Keratinocyte (primary cell): ENCODE measurements at regions not wholly inside any gene's neighbourhood (a gene's known extent, or its start where the extent isn't known, plus 50 kb on each side); places are given as distances from the start of the nearest gene placed in this dataset.

Experiments
- DNase-seq: peaks from one replicate; pipeline ENCODE4 v3.0.0-alpha.2; 2011; ENCODE audit warnings: low read depth, missing footprints, low spot score
- FAIRE-seq: peaks from 2 replicates; lab custom pipeline; 2011; peaks lifted over from hg19 to GRCh38; lab: Jason Lieb, UNC
- H2AFZ ChIP-seq: 2 replicates; pipeline ENCODE4 v1.6.0; 2012; ENCODE audit warnings: low read length, control low read depth, inconsistent platforms; ENCODE audit not compliant: control insufficient read depth
- H3K27ac ChIP-seq: 2 replicates; pipeline ENCODE4 v1.5.1; 2011; ENCODE audit warnings: low read length; ENCODE audit not compliant: control insufficient read depth, insufficient read depth
- H3K27me3 ChIP-seq: 3 replicates; pipeline ENCODE4 v1.6.0; 2011; ENCODE audit warnings: low read length; ENCODE audit not compliant: control insufficient read depth, insufficient read depth; ENCODE audit errors: extremely low read depth
- H3K36me3 ChIP-seq, 2 experiments: 2 replicates in 1 of 2; 3 replicates in 1 of 2; pipeline ENCODE4 v1.5.1; 2011; ENCODE audit warnings: low read length in 2 of 2, mild to moderate bottlenecking in 1 of 2; ENCODE audit not compliant: control insufficient read depth in 2 of 2, insufficient read depth in 2 of 2; ENCODE audit errors: extremely low read depth in 1 of 2
- H3K4me1 ChIP-seq: 3 replicates; pipeline ENCODE4 v1.5.1; 2011; ENCODE audit warnings: low read length; ENCODE audit not compliant: control insufficient read depth, insufficient read depth; ENCODE audit errors: extremely low read depth
- H3K4me2 ChIP-seq: 3 replicates; pipeline ENCODE4 v1.6.0; 2011; ENCODE audit warnings: low read depth, low read length; ENCODE audit not compliant: control insufficient read depth, insufficient read depth; ENCODE audit errors: extremely low read depth
- H3K4me3 ChIP-seq, 3 experiments: fragments of 200-600 bp in 1 of 3; sonication (generic) in 1 of 3; 2 replicates in 2 of 3; 3 replicates in 1 of 3; pipeline ENCODE4 v1.5.1; 2011 to 2016; ENCODE audit warnings: low read length in 3 of 3, mild to moderate bottlenecking in 3 of 3, control low read depth in 2 of 3, inconsistent platforms in 1 of 3, low read depth in 1 of 3, mixed read lengths in 1 of 3, mixed run types in 1 of 3, moderate library complexity in 1 of 3; ENCODE audit not compliant: control insufficient read depth in 2 of 3, insufficient read depth in 2 of 3; ENCODE audit errors: extremely low read depth in 1 of 3
- H3K79me2 ChIP-seq: 2 replicates; pipeline ENCODE4 v1.6.0; 2012; ENCODE audit warnings: low read length; ENCODE audit not compliant: control insufficient read depth, insufficient read depth
- H3K9ac ChIP-seq: 3 replicates; pipeline ENCODE4 v1.6.0; 2011; ENCODE audit warnings: low read length; ENCODE audit not compliant: control insufficient read depth, insufficient read depth; ENCODE audit errors: extremely low read depth
- H3K9me1 ChIP-seq: 3 replicates; pipeline ENCODE4 v1.6.0; 2011; ENCODE audit warnings: low read length; ENCODE audit not compliant: control insufficient read depth, insufficient read depth; ENCODE audit errors: extremely low read depth
- H3K9me3 ChIP-seq: 2 replicates; pipeline ENCODE4 v1.5.1; 2012; ENCODE audit warnings: low read depth, low read length; ENCODE audit not compliant: control insufficient read depth
- H4K20me1 ChIP-seq: 3 replicates; pipeline ENCODE4 v1.6.0; 2011; ENCODE audit warnings: low read length; ENCODE audit not compliant: control insufficient read depth, insufficient read depth; ENCODE audit errors: extremely low read depth
- CTCF ChIP-seq, 3 experiments: IDR thresholded peaks in 1 of 3; conservative IDR thresholded peaks in 1 of 3; optimal IDR thresholded peaks in 1 of 3; 2 replicates in 2 of 3; 3 replicates in 1 of 3; pipeline versions ENCODE3 to v1.5.1; 2011; ENCODE audit warnings: low read length in 3 of 3, mild to moderate bottlenecking in 3 of 3, moderate library complexity in 2 of 3, control low read depth in 1 of 3, inconsistent platforms in 1 of 3; ENCODE audit not compliant: insufficient read depth in 2 of 3; ENCODE audit errors: extremely low read depth in 1 of 3
- EZH2 ChIP-seq: IDR thresholded peaks from one replicate; pipeline ENCODE4 v1.6.1; 2012; ENCODE audit warnings: inconsistent platforms, mild to moderate bottlenecking, low read length, moderate library complexity
- dilution Hi-C: fragments of 300-500 bp; cut with MboI; formaldehyde crosslinking; loops from one replicate; pipeline ENCODE4 v1.7.0; 2020; ENCODE audit warnings: low sequenced_read_pairs; ENCODE audit not compliant: extremely low pct_ligation_motif_present

GRCh38 chr2:67135208-67135607 lies 261.9 kb upstream of the ETAA1 start:
- no peaks in the 10 kb centered on the region for H3K9me3 ChIP-seq
- no peak overlapping the region for H3K4me2 ChIP-seq
- H3K27ac ChIP-seq = no peak overlapping the region
- no peaks in the 10 kb centered on the region for H3K27me3 ChIP-seq
- H3K36me3 ChIP-seq = no peaks in the 10 kb centered on the region
- no peaks in the 10 kb centered on the region for H3K4me1 ChIP-seq
- H3K9me1 ChIP-seq = no peaks in the 10 kb centered on the region
- no peaks in the 10 kb centered on the region for H4K20me1 ChIP-seq
- FAIRE-seq (no peak), DNase-seq (no peak)
- no peaks in the 10 kb centered on the region for H3K79me2 ChIP-seq
- H2AFZ ChIP-seq = no peak overlapping the region
- dilution Hi-C loops = no loop called here
- H3K4me3 ChIP-seq = no peak overlapping the region
- TF ChIP-seq EZH2 = no peak
- TF ChIP-seq CTCF (optimal IDR thresholded peaks at IDR 0.05 in 1 of 3, IDR thresholded peaks at IDR 0.05 in 1 of 3, conservative IDR thresholded peaks at IDR 0.05 in 1 of 3; ENCODE audit: extremely low read depth in 1 of 3, insufficient read depth in 2 of 3, low read length in 3 of 3) = no peak
- H3K9ac ChIP-seq = no peak overlapping the region

GRCh38 chr2:67137699-67138098 lies 259.4 kb upstream of the ETAA1 start:
- no peaks in the 10 kb centered on the region for H3K79me2 ChIP-seq
- no peak overlapping the region for H3K9ac ChIP-seq
- no peak for TF ChIP-seq CTCF (optimal IDR thresholded peaks at IDR 0.05 in 1 of 3, IDR thresholded peaks at IDR 0.05 in 1 of 3, conservative IDR thresholded peaks at IDR 0.05 in 1 of 3; ENCODE audit: extremely low read depth in 1 of 3, insufficient read depth in 2 of 3, low read length in 3 of 3)
- TF ChIP-seq EZH2 = no peak
- FAIRE-seq (no peak), DNase-seq (no peak)
- no peak overlapping the region for H3K4me3 ChIP-seq
- no peak overlapping the region for H2AFZ ChIP-seq
- dilution Hi-C loops = no loop called here
- no peak overlapping the region for H3K27ac ChIP-seq
- H3K36me3 ChIP-seq = no peaks in the 10 kb centered on the region
- no peaks in the 10 kb centered on the region for H3K9me1 ChIP-seq
- H4K20me1 ChIP-seq = no peaks in the 10 kb centered on the region
- no peaks in the 10 kb centered on the region for H3K9me3 ChIP-seq
- H3K27me3 ChIP-seq = no peaks in the 10 kb centered on the region
- H3K4me1 ChIP-seq = no peaks in the 10 kb centered on the region
- H3K4me2 ChIP-seq = no peak overlapping the region
